Lower leg skin (tissue), 3 donors: ENCODE measurements at regions not wholly inside any gene's neighbourhood (a gene's known extent, or its start where the extent isn't known, plus 50 kb on each side); places are given as distances from the start of the nearest gene placed in this dataset.

Experiments used
- POLR2A ChIP-seq, 2 donors: fragments of 450-650 bp; IDR thresholded peaks; one replicate each; pipeline ENCODE4 v1.6.1; 2016 to 2017; ENCODE audit warnings: antibody characterized with exemption in 2 of 2, mild to moderate bottlenecking in 1 of 2, moderate library complexity in 1 of 2
- TF ChIP-seq, protein P1 (sequence below), 3 donors: fragments of 450-650 bp; IDR thresholded peaks; one replicate each; pipeline ENCODE4 v1.5.1; 2016; ENCODE audit warnings: antibody characterized with exemption in 3 of 3, mild to moderate bottlenecking in 3 of 3, moderate library complexity in 2 of 3

DNA sequence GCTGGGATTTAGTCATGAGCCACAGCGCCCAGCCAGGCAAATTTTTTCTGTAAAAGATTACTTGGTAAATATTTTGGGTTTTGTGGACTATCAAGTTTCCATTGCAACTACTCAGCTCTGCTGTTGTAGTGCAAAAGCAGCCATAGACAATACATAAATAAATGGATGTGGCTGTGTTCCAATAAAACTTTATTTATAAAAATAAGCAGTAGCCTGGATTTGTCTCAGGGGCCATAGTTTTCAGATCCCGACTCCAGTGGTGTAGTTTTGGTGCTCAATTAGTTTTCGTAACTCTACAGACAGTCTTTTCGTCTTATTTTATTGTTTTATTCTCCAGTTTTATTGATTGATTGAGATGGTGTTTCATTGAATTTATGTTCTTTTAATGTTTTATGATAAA is 80.1 kb upstream of the IVNS1ABP start:
- TF ChIP-seq, protein P1, sequence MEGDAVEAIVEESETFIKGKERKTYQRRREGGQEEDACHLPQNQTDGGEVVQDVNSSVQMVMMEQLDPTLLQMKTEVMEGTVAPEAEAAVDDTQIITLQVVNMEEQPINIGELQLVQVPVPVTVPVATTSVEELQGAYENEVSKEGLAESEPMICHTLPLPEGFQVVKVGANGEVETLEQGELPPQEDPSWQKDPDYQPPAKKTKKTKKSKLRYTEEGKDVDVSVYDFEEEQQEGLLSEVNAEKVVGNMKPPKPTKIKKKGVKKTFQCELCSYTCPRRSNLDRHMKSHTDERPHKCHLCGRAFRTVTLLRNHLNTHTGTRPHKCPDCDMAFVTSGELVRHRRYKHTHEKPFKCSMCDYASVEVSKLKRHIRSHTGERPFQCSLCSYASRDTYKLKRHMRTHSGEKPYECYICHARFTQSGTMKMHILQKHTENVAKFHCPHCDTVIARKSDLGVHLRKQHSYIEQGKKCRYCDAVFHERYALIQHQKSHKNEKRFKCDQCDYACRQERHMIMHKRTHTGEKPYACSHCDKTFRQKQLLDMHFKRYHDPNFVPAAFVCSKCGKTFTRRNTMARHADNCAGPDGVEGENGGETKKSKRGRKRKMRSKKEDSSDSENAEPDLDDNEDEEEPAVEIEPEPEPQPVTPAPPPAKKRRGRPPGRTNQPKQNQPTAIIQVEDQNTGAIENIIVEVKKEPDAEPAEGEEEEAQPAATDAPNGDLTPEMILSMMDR (IDR thresholded peaks at IDR 0.05) = no peak
- TF ChIP-seq POLR2A (IDR thresholded peaks at IDR 0.05) = no peak
